BJ (cell line): ENCODE measurements at regions not wholly inside any gene's neighbourhood (a gene's known extent, or its start where the extent isn't known, plus 50 kb on each side); places are given as distances from the start of the nearest gene placed in this dataset.
"Not testable (repeated sequence)": the region's sequence is repeated elsewhere in the genome, so short reads cannot be mapped to it uniquely, and the experiment has no call there.

Experiments used
- CTCF ChIA-PET: fragments of 350-600 bp; formaldehyde crosslinking; extraction: SDS; loops from one replicate; lab custom pipeline; 2021; ENCODE audit warnings: antibody characterized with exemption, inconsistent platforms; lab: Yijun Ruan, JAX
- POLR2A ChIA-PET: fragments of 300-600 bp; sonication (Branson Sonifier 250); formaldehyde crosslinking; extraction: SDS; loops from one replicate; lab custom pipeline; 2021; ENCODE audit warnings: antibody characterized with exemption; lab: Charles Lee
- DNase-seq: peaks from one replicate; pipeline ENCODE4 v3.0.0-alpha.2; 2011; ENCODE audit warnings: low read depth
- H3K27me3 ChIP-seq: 2 replicates; pipeline ENCODE4 v1.6.0; 2011; ENCODE audit warnings: low read length; ENCODE audit not compliant: control insufficient read depth, insufficient read depth
- H3K36me3 ChIP-seq: 2 replicates; pipeline ENCODE4 v1.5.1; 2011; ENCODE audit warnings: low read length; ENCODE audit not compliant: control insufficient read depth, insufficient read depth
- H3K4me3 ChIP-seq: 2 replicates; pipeline ENCODE4 v1.5.1; 2011; ENCODE audit warnings: low read depth, mild to moderate bottlenecking, control low read depth, low read length
- TF ChIP-seq, protein P1 (sequence below): IDR thresholded peaks from 2 replicates; pipeline ENCODE4 v1.5.1; 2011; ENCODE audit warnings: low read depth, mild to moderate bottlenecking, control low read depth, inconsistent platforms, low read length, moderate library complexity; ENCODE audit not compliant: insufficient read depth

- DNase-seq = no peak
- TF ChIP-seq, protein P1, sequence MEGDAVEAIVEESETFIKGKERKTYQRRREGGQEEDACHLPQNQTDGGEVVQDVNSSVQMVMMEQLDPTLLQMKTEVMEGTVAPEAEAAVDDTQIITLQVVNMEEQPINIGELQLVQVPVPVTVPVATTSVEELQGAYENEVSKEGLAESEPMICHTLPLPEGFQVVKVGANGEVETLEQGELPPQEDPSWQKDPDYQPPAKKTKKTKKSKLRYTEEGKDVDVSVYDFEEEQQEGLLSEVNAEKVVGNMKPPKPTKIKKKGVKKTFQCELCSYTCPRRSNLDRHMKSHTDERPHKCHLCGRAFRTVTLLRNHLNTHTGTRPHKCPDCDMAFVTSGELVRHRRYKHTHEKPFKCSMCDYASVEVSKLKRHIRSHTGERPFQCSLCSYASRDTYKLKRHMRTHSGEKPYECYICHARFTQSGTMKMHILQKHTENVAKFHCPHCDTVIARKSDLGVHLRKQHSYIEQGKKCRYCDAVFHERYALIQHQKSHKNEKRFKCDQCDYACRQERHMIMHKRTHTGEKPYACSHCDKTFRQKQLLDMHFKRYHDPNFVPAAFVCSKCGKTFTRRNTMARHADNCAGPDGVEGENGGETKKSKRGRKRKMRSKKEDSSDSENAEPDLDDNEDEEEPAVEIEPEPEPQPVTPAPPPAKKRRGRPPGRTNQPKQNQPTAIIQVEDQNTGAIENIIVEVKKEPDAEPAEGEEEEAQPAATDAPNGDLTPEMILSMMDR = no peak
- POLR2A ChIA-PET = no interaction called here
- CTCF ChIA-PET = interaction anchor here (0.7 kb wide), 2 partner anchors 183 to 885 kb away, joined by 3 read pairs; no protein-coding TSS in a partner anchor
- Histone ChIP-seq H3K4me3 (no peak overlapping the region), H3K27me3 (0 out of 2 replicates have a peak, but pooled peaks cover 5% of the 10 kb centered on the region), H3K36me3 (no peaks in the 10 kb centered on the region)
Measured at GRCh38 chr15:70375586-70375985, 277.9 kb upstream of the TLE3 start.

DNA sequence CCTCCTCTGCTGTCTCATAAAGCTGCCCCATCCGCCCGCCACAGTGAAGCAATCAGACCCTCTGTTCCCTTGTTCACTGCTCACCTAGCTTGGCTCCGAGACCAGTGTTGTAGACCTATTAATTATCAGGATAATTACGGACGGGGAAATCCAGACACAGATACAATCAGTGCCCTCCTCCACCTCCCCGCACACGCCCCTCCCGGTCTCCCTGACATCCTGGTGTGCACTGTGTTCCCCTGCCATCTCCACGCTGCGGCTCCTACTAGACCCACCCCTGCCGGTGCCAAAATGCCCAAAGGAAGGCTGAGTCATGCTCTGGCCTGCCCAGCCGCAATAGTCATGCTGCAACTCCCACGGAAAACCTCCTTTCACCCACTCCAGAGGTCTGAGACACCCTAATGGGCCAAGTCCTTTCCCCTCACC, 277.3 kb upstream of the TLE3 start:
- DNase-seq = no peak
- TF ChIP-seq, protein P1 = no peak
- Histone ChIP-seq H3K36me3 (no peaks in the 10 kb centered on the region), H3K4me3 (no peak overlapping the region), H3K27me3 (0 out of 2 replicates have a peak, but pooled peaks cover 5% of the 10 kb centered on the region)
- ChIA-PET CTCF (no interaction called here), POLR2A (no interaction called here)

DNA sequence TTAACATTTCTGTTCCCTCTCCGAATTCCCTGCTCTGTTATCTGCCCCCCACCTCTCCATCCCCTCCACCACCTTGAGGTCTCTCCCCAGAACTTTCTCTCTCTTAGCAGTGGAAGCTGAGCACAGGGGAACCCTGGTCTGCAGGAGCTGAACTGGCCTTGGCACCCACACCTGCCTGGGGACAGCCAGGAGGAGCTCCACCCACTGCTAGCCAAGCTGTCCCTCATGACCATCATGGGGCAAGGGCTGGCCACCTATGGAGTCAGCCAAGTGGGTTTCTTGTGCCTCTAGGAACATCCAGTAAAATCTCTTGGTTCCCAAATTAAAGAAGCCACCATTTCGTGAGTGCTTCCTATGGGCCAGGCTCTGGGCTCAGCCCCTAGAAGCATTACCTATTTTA, 276.4 kb upstream of the TLE3 start:
- no peaks in the 10 kb centered on the region for H3K36me3 ChIP-seq
- ChIA-PET POLR2A (no interaction called here), CTCF (no interaction called here)
- no peak overlapping the region for H3K4me3 ChIP-seq
- no peak for DNase-seq
- TF ChIP-seq, protein P1 = no peak
- H3K27me3 ChIP-seq = 0 out of 2 replicates have a peak, but pooled peaks cover 5% of the 10 kb centered on the region

DNA sequence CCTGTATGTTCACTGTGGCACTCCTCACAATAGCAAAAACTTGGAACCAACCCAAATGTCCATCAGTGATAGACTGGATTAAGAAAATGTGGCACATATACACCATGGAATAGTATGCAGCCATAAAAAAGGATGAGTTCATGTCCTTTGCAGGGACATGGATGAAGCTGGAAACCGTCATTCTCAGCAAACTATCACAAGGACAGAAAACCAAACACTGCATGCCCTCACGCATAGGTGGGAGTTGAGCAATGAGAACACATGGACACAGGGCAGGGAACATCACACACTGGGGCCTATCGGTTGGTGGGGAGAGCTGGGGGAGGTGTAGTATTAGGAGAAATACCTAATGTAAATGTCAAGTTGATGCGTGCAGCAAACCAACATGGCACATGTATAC, 275.7 kb upstream of the TLE3 start:
- DNase-seq, H3K27me3 ChIP-seq, POLR2A ChIA-PET, CTCF ChIA-PET, H3K36me3 ChIP-seq, H3K4me3 ChIP-seq: not testable (repeated sequence)

GRCh38 chr15:70367913-70368705, 270.4 kb upstream of the TLE3 start:
- CTCF ChIA-PET = interaction anchor here (0.6 kb wide), 1 partner anchor 33 kb away, joined by 3 read pairs; no protein-coding TSS in a partner anchor
- DNase-seq, H3K27me3 ChIP-seq, H3K36me3 ChIP-seq, POLR2A ChIA-PET, H3K4me3 ChIP-seq: not testable (repeated sequence)

DNA sequence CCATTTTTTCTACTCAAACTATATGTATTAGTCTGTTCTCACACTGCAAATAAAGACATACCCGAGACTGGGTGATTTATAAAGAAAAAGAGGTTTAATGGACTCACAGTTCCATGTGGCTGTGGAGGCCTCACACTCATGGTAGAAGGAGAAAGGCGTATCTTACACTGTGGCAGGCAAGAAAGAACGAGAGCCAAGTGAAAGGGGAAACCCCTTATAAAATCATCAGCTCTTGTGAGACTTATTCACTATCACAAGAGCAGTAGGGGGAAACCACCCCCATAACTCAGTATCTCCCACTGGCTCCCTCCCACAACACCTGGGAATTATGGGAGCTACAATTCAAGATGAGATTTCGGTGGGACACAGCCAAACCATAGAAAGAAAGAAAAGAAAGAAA, 266.3 kb upstream of the TLE3 start:
- H3K36me3 ChIP-seq, POLR2A ChIA-PET, DNase-seq, H3K27me3 ChIP-seq, H3K4me3 ChIP-seq: not testable (repeated sequence)
- CTCF ChIA-PET = interaction anchor here (0.9 to 1.2 kb wide), 6 partner anchors 11 to 787 kb away, joined by 3 to 4 read pairs (median 3); no protein-coding TSS in a partner anchor
